OCI-LY7 (cell line): ENCODE measurements at regions not wholly inside any gene's neighbourhood (a gene's known extent, or its start where the extent isn't known, plus 50 kb on each side); places are given as distances from the start of the nearest gene placed in this dataset.

Experiments used
- BruUV-seq: library from RNA; stranded (reverse); fragments of 400-500 nt; replicated peaks from 2 replicates; lab custom pipeline; 2021; lab: Mats Ljungman, UMichigan
- CTCF ChIA-PET: fragments of 300-600 bp; sonication (Branson Sonifier 250); formaldehyde crosslinking; loops from one replicate; lab custom pipeline; 2022; ENCODE audit warnings: antibody characterized with exemption; ENCODE audit not compliant: unreplicated experiment; lab: Charles Lee
- POLR2A ChIA-PET: fragments of 300-600 bp; sonication (Branson Sonifier 250); formaldehyde crosslinking; loops from one replicate; lab custom pipeline; 2022; ENCODE audit warnings: antibody characterized with exemption; lab: Charles Lee
- DNase-seq: peaks from one replicate; pipeline ENCODE4 v3.0.0-alpha.2; 2015; ENCODE audit warnings: low spot score
- H2AFZ ChIP-seq: fragments of 200-600 bp; sonication (generic), shearing (Covaris generic); 2 replicates; pipeline ENCODE4 v1.6.1; 2014; ENCODE audit warnings: mild to moderate bottlenecking, antibody characterized with exemption, low read length, moderate library complexity
- H3K27ac ChIP-seq: fragments of 200-600 bp; sonication (generic); 2 replicates; pipeline ENCODE4 v1.5.1; 2014; ENCODE audit warnings: mixed run types, low read depth, mild to moderate bottlenecking, moderate library complexity, low read length, inconsistent platforms; ENCODE audit not compliant: poor library complexity, severe bottlenecking
- H3K36me3 ChIP-seq: fragments of 200-600 bp; sonication (generic); 2 replicates; pipeline ENCODE4 v1.6.1; 2014; ENCODE audit warnings: mild to moderate bottlenecking, antibody characterized with exemption, low read length, moderate library complexity, mixed read lengths; ENCODE audit not compliant: insufficient read depth
- H3K4me1 ChIP-seq: fragments of 200-600 bp; sonication (generic); 2 replicates; pipeline ENCODE4 v1.5.1; 2014; ENCODE audit warnings: mild to moderate bottlenecking, low read length; ENCODE audit not compliant: insufficient read depth, poor library complexity, severe bottlenecking
- H3K4me2 ChIP-seq: fragments of 200-600 bp; sonication (generic); 2 replicates; pipeline ENCODE4 v1.6.1; 2014; ENCODE audit warnings: mild to moderate bottlenecking, low read length
- H3K4me3 ChIP-seq: fragments of 200-600 bp; sonication (generic); 2 replicates; pipeline ENCODE4 v1.5.1; 2014; ENCODE audit warnings: mild to moderate bottlenecking, low read depth, low read length; ENCODE audit not compliant: poor library complexity, severe bottlenecking
- H3K79me2 ChIP-seq: fragments of 200-600 bp; sonication (generic); 2 replicates; pipeline ENCODE4 v1.6.1; 2016; ENCODE audit warnings: low read depth, mild to moderate bottlenecking, low read length, moderate library complexity, mixed read lengths; ENCODE audit not compliant: insufficient read depth
- H3K9me2 ChIP-seq: fragments of 200-600 bp; sonication (generic); 2 replicates; pipeline ENCODE4 v1.6.1; 2016; ENCODE audit warnings: mild to moderate bottlenecking, low read length, mixed read lengths; ENCODE audit not compliant: insufficient read depth
- H3K9me3 ChIP-seq: fragments of 200-600 bp; sonication (generic); 2 replicates; pipeline ENCODE4 v1.6.1; 2014; ENCODE audit warnings: mild to moderate bottlenecking, mixed run types, low read length, mixed read lengths
- H4K20me1 ChIP-seq: fragments of 200-600 bp; sonication (generic); 2 replicates; pipeline ENCODE4 v1.6.1; 2014; ENCODE audit warnings: mild to moderate bottlenecking, antibody characterized with exemption, low read length, moderate library complexity, mixed read lengths; ENCODE audit not compliant: insufficient read depth
- EZH2phosphoT487 ChIP-seq: fragments of 200-600 bp; sonication (generic); IDR thresholded peaks from 2 replicates; pipeline ENCODE4 v1.6.1; 2018; ENCODE audit warnings: low read depth, borderline replicate concordance, mild to moderate bottlenecking, mixed run types, antibody characterized with exemption, low read length, moderate library complexity, mixed read lengths
- intact Hi-C: fragments of 100-400 bp; cut with micrococcal nuclease; formaldehyde crosslinking; loops from one replicate; pipeline ENCODE4 v1.10.0; 2022; ENCODE audit not compliant: unreplicated experiment
- TF ChIP-seq, protein P1 (sequence below): fragments of 200-600 bp; sonication (generic); conservative IDR thresholded peaks from 2 replicates; pipeline ENCODE4 v1.5.1; 2014; ENCODE audit warnings: mild to moderate bottlenecking, antibody characterized with exemption, low read length, moderate library complexity, mixed read lengths

GRCh38 chrX:10974920-10975319, 136.2 kb upstream of the HCCS start:
- ChIA-PET CTCF (no interaction called here), POLR2A (no interaction called here)
- no peaks in the 10 kb centered on the region for H3K4me1 ChIP-seq
- BruUV-seq: no TSS peak
- intact Hi-C loops: no loop called here
- H3K36me3 ChIP-seq: no peaks in the 10 kb centered on the region
- H2AFZ ChIP-seq: no peak overlapping the region
- no peak overlapping the region for H3K27ac ChIP-seq
- no peaks in the 10 kb centered on the region for H3K9me2 ChIP-seq
- no peak overlapping the region for H3K4me2 ChIP-seq
- TF ChIP-seq, protein P1, sequence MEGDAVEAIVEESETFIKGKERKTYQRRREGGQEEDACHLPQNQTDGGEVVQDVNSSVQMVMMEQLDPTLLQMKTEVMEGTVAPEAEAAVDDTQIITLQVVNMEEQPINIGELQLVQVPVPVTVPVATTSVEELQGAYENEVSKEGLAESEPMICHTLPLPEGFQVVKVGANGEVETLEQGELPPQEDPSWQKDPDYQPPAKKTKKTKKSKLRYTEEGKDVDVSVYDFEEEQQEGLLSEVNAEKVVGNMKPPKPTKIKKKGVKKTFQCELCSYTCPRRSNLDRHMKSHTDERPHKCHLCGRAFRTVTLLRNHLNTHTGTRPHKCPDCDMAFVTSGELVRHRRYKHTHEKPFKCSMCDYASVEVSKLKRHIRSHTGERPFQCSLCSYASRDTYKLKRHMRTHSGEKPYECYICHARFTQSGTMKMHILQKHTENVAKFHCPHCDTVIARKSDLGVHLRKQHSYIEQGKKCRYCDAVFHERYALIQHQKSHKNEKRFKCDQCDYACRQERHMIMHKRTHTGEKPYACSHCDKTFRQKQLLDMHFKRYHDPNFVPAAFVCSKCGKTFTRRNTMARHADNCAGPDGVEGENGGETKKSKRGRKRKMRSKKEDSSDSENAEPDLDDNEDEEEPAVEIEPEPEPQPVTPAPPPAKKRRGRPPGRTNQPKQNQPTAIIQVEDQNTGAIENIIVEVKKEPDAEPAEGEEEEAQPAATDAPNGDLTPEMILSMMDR: no peak
- no peak for TF ChIP-seq EZH2phosphoT487
- H4K20me1 ChIP-seq: no peaks in the 10 kb centered on the region
- H3K4me3 ChIP-seq: no peak overlapping the region
- DNase-seq: no peak
- no peaks in the 10 kb centered on the region for H3K79me2 ChIP-seq
- H3K9me3 ChIP-seq: no peaks in the 10 kb centered on the region

DNA sequence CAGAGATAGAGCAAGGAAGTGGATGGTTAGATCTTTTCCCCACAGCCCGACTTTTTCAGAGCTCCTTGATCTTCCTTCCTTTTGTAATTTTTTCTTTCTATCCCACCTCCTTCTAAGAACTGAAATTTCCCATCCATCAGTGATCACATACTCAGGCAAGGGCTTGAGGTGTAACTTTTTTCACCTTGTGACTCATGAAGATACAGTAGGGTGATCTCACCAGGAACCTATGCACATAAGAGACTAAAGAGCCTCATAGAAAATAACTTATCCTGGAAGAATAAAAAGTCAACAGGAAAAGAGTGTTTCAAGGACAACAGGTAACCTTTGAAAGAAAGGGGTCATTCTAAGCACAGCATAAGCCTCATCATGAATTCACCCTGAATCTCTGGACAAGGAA, 131.2 kb upstream of the HCCS start:
- no peaks in the 10 kb centered on the region for H4K20me1 ChIP-seq
- no peak overlapping the region for H3K4me2 ChIP-seq
- intact Hi-C loops: no loop called here
- ChIA-PET CTCF (no interaction called here), POLR2A (interaction anchor here (0.6 kb wide), 1 partner anchor 12 kb away, joined by 3 read pairs; no protein-coding TSS in a partner anchor)
- TF ChIP-seq, protein P1: no peak
- no peak for TF ChIP-seq EZH2phosphoT487
- H3K4me1 ChIP-seq: no peaks in the 10 kb centered on the region
- H3K4me3 ChIP-seq: no peak overlapping the region
- no peak for DNase-seq
- no peak overlapping the region for H3K27ac ChIP-seq
- no peak overlapping the region for H2AFZ ChIP-seq
- no peaks in the 10 kb centered on the region for H3K79me2 ChIP-seq
- no peaks in the 10 kb centered on the region for H3K36me3 ChIP-seq
- H3K9me3 ChIP-seq: no peaks in the 10 kb centered on the region
- no peaks in the 10 kb centered on the region for H3K9me2 ChIP-seq
- no TSS peak for BruUV-seq

DNA sequence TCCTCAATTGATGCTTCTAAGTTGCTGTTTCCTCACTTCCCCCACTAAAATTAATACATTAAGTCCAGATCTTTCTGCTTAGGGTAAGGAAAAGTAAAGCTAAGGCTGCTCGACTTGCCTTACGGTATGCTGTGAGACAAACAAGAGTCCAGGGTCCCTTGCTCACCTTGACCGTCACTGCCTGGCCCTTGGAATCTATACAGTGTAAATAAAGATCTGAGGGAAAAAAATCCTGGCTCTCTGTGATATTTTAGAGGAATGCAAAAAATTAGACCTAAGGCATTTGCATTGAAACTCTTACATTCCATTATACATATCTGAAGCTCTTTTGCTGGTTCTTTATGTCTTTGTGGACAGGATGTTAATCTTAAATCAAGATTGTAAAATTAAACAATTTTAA, 129.6 kb upstream of the HCCS start:
- Histone ChIP-seq H3K4me2 (no peak overlapping the region), H3K27ac (no peak overlapping the region), H3K36me3 (no peaks in the 10 kb centered on the region), H2AFZ (no peak overlapping the region), H3K79me2 (no peaks in the 10 kb centered on the region), H3K9me2 (no peaks in the 10 kb centered on the region), H3K9me3 (no peaks in the 10 kb centered on the region), H3K4me1 (no peaks in the 10 kb centered on the region), H4K20me1 (no peaks in the 10 kb centered on the region), H3K4me3 (no peak overlapping the region)
- TF ChIP-seq, protein P1: no peak
- TF ChIP-seq EZH2phosphoT487: no peak
- POLR2A ChIA-PET: no interaction called here
- CTCF ChIA-PET: no interaction called here
- no peak for DNase-seq
- intact Hi-C loops: no loop called here
- BruUV-seq: no TSS peak
